ENCODE measurements at regions not wholly inside any gene's neighbourhood (a gene's known extent, or its start where the extent isn't known, plus 50 kb on each side); places are given as distances from the start of the nearest gene placed in this dataset.

DNA sequence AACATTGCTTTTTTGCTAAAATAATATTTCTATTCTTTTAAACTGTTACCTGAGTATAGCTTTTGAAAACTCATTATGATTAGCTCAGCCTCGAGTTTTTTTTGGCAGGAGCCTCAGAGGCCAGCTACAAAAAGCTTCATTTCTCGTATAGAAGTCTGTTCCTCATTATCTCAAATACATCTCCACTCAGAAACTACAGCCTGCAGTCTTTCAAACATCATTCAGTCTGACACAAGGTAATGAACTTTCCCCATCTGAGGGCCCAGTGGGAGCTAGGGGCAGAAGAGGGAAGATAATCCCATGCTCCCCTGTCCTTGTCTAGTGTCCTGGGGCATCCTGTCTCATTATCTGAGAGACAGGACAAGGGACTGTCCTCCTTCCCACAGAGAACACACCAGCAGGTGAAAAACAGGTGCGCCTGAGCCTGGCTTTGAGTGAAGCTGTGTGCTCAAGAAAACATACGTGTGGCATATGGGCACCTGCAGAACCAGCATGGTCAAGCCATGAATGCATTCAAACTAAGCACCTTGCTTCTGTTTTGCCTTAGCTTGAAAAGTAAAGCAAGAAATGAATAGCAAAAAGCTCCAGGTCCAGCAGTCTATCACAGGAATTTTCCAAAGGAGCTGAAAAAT lies 247.5 kb downstream of the MREG start:
- no peak for DNase-seq

DNA sequence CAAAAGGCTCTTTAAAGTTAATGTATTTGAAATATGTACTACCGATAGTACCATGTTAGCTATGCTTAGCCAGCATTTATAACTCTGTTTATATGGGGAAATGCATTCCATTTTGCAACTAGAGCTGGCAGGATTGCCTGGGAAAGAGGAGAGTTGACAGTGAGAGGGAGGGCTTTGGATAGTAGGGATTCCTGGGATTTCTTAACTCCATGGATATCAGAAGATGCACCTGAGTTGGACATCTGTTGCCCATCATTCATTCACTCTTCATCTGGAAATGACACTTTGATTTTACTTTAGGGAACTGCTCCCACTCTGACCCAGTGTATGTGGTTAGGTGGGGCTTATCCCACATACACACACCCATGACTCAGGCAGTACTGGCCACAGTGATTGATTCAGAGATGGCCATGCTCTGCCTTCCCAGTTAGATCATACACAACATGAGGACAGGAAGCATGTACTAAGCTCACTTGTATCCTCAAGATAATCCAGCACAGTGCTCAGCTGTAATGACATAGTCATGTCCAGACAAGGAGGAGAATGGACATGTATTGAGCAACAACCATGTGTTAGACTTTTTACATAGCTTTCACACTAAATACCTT lies 248.8 kb downstream of the MREG start:
- peak; percentile 77 for DNase-seq

DNA sequence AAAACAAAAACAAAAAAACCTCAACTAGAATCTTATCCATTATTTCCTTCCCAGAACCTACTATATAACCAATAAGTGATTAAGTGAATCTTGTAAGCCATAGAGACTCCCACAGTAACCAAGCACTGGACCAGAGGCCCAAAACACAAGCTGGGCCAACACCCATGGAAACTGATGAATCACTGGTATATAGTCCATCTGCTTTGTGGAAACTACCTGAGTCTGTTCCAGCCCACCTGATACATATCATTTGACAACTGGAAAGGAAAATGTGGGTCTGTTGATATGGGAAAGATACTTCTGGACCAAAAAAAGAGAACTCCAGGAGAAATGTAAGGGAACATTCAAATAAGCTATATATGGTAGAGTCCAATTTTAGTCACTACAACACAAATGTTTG lies 252.8 kb downstream of the MREG start:
- DNase-seq: no peak

DNA sequence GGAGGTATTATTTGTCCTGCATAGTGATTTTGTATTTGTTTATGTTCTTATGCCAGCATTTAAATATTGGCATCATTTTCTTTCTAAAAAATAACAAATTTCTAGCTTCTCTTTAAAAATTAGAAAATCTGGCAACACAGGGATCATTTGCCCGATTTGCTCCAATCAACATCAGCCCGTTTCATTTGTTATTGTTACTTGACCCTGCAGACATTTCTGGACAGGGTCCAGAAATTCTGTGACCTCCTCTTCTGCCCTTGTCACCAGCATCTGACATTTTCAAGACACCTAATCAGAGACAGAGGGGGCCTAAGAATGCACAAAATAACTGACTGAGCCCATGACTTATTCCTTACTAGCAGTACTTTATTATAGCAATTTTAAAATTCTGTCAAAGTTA lies 253.3 kb downstream of the MREG start:
- DNase-seq: no peak

DNA sequence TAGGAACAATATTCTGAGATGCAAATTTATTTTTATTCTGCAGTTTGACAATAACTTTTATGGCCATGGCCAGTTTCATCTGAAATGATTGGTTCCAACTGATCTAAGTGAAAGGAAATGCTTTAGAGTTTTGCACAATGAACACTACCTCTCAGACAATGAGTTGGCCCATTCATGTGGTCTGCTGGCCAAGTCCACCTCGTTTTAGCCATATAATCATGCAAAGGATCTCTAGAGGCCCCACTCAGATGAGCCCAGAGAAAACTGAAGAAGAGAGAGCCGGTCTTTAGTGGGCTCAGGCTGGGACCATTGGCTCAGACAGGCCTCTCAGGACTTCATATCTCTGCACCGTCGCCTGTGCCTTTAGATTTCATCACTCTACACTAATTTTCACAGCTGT lies 254.7 kb downstream of the MREG start:
- DNase-seq: peak; percentile 66

DNA sequence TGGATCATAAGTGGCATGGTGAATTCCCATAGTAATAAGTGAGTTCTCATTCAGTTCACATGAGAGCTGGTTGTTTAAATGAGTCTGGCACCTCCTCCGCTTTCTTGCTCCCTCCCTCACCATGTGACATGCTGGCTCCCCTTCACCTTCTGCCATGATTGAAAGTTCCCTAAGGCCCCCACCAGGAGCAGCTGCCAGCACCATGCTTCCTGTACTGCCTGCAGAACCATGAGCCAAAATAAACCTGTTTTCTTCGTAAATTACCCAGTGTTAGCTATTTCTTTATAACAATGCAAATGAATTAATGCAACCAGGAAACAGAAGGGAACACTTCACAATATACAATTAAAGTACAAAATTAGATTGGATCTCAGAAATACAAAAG lies 257.0 kb downstream of the MREG start:
- DNase-seq: no peak

DNA sequence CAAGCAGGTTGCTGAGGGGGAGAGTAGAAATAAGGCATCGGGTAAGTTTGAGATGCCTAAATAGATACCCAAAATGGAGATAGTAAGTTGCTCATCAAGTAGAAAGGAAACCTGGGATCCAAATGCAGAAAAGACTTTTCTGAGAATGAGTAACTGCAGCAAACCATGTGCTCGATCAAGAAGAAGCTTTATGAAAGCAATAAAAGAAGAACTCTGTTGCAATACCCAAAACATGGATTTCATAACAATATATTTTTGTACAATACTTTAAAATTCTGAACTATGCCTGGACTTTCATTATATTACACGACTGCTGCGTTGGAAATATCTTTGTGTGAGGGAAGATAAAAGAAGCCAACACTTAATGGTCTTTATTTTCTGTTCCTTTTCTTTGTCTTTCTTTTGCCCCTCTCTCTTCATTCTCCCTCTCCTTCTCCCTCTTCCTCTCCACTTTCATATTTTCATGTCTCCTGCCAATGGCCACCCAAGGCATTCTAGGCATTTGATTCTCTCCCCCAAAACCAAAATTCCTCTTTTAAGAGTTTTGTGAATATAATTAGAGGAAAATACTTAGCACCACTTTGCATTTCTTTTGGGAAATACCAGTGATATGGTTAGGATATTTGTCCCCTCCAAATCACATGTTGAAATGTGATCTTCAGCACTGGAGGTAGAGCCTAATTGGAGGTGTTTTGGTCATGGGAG lies 257.6 kb downstream of the MREG start:
- peak; percentile 56 for DNase-seq

DNA sequence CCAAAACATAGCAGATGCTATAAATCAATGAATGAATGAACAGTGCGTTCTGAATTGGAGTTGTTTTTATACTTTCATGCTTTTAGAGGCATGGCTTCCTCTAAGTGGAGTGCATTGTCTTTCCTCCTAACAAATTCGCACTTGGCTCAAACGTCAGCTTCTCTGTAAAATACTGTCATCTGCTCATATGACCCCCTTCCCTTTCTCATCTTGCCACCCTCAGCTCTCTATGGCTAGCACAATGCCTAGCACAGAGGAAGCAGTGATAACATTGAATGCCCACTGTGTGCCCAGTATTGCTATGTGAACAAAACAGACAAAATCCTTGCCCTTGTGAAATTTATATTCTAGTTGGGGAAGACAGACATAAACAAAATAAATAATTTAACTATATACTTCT lies 258.8 kb downstream of the MREG start:
- DNase-seq: no peak

DNA sequence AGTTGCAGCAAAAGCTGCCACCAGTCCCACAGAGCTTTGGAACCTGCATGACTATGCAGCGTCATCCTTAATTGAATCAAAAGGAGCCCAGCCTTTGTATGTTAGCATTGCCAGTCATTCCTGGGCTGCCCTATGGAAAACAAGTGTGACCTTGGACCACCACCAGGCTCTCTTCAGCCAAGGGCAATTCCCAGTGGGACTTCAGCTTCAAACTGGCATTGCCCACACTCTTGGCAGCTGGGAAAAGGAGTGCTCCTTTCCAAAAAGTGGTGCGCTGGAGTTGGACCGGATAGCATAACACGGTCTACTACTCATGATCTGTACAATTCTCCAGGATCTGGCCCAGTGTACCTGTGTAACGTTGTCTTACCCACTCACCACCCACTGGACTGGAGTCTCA lies 259.5 kb downstream of the MREG start:
- no peak for DNase-seq

DNA sequence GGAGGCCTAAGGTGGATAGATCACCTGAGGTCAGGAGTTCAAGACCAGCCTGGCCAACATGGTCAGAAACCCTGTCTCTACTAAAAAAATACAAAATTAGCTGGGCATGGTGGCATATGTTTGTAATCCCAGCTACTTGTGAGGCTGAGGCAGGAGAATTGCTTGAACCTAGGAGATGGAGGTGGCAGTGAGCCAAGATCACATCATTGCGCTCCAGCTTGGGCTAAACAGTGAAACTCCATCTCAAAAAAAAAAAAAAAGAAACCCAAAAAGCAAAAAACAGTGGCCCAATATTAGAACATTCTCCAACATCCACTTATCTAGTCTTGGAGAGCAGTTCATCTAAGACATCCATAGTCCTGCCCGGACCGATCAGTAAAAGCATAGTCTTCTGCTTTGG lies 260.4 kb downstream of the MREG start:
- no peak for DNase-seq

DNA sequence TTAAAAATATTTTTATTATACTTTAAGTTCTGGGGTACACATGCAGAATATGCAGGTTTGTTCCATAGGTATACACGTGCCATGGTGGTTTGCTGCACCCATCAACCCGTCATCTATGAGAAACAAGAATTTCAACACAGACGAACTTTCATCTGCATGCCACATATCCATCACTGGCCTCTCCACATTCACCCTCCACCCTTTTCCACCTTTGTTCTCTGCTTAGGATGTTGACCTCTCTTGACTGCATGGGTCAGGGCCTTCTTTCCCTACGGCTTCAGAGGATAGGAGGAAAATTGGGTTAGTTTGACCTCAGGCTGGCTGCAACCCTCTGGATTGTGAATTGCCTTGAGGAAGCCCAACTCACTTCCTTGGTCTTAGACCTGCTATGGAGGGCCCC lies 260.9 kb downstream of the MREG start:
- no peak for DNase-seq

DNA sequence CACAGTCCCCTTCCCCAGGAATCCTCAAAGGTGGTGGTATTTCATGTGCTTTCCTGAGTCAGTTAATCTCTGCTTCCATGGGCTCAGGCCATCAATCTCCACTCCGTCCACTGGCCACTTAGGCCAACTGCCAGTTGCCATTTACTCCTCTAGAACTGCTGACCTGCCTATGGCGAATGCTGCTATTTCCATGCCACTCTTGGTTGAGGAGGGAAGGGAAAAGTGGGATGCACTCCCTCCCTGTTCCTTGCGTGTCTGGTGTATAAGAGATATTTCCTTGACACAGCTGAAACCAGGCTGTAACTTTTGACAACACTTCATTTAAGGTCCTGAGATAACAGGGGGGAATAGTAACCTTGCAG lies 261.5 kb downstream of the MREG start:
- DNase-seq: no peak

DNA sequence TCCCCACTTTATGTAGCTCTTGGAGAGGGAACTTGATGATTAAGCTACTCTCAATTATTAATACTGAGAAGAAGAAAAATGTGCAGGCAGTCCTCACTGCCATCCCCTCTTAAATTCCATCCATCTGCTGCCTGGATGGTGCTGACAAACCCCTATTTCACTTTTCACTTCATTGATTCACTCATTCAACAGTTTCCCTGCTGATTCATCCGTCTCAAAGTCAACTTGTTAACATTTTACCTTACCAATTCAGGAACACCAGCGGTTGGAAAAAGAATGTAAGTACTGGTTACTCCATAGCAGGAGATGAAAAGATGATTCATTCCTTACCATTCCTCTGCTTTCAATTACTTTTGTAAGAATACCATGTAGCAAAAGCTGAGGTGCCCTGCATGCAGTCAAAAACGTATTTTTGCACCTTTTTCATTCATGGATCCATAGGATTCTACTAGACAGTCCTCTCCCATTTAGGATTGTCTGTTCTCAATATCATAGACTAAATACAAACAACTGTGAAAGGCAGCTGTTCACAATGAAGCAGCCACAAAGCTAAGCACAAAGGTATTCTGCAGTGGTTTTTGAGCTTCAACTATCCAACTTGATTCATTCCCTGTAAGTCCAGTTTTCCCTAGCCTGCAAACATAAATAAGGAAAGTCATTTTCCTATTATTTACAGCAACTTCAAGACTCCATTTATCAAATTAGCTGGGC lies 262.0 kb downstream of the MREG start:
- peak; percentile 92 for DNase-seq

DNA sequence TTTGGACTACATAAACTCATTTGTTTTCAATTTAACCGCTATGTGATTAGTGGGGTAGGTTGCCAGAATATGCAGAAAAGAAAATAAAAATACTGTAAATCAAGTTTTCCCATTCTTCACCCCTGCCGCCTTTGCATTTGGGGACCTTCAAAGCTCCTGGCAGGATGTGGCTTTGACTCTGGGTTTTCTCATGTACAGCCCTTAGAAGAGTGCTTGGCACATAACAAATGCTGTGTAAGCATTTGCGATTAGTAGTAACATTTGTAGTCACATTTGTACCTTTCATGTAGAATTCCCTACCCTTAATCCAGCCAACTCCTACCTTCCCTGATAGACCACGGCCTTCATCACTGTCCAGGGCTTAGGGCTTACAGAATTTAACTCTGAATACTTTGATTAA lies 262.6 kb downstream of the MREG start:
- no peak for DNase-seq

DNA sequence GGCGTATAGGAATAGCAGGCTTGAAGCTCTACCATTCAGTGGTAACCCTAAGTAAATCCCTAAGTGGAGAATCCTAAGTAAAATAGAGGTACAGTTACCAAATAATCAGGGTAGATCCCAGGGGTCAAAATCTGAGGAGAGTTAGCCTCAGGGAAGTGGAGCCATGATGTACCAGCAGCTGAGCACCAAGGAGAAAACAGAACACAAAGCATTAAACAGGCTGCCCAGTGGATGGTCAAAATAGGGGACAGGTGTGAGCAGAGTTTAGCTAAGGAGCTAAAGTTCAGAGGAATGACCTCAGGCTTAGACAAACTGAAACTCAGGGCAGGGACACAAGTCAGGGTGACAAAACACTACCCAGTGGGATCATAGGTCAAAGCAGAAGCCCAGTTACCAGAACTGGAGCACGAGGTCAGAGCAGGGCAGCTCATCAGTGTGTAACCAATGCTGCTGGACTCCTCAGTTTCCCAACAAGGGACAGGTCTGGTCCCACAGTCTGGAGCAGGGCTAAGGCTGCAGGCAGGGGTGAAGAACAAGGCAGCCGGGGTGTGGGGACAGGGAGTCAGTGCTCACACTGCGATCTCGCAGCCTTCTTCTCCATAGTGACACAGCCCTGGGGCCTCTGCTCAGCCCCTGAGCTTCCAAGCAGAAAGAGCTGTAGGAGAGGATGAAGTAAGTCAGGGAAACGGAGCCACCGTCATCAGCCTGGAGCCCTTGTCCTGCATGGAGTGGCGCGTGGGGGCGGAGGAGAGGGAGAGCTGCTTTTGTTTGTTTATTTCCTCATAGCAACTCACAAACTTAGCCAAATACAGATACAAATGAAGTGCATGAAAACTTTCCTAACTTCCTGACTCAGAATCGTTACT lies 264.0 kb downstream of the MREG start:
- DNase-seq: no peak

DNA sequence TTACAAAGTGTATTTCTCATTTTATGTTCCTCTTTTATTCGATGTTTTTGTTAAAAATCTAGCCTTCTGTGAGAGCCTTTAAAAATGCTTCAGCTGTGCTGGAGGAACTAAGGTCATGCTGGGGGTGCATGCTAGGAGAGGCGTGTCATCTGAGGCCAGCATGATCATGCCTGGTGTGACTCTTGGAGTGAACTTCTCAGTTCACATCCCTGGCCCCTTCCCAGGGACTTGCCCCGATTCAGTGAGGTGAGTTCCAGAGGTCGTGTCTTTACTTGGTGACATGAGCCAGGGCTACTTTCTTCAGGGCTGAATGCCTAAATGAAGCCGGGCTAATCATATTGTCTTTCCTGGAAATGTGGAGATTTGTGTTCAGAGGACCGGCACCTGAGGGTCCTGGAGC lies 264.9 kb downstream of the MREG start:
- no peak for DNase-seq

DNA sequence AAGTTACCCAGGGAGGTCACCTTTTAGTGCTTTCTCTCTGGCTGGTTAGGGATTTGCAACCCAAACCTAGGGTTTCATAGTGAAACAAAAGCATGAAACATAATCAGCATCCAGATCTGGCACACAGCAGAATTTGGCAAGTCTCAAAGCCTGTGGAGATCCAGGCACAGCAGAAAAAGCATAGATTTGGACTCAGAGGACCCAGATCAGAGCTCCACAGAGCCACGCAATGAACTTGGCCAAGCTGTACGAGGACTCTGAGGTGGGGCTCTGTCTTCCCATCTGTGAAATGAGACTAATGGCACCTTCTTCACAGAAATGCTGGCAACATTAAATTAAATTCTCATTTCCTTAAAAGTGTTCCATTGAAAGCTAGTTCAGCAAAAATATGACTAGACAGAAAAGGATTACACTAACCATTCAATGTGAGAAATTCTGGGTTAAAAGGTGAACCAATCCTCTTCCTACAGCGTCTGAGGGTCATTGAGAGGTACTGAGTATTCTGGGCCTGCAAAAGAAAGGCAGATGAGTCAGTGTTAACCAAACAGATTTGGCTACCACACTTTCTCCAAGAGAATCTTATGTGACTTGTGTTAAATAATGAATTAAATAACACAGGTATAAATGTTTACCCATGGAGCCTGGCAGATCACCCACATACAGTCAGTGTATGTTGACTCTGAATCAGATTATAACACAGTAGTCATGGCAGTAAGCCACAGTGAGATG lies 266.3 kb downstream of the MREG start:
- DNase-seq: no peak

DNA sequence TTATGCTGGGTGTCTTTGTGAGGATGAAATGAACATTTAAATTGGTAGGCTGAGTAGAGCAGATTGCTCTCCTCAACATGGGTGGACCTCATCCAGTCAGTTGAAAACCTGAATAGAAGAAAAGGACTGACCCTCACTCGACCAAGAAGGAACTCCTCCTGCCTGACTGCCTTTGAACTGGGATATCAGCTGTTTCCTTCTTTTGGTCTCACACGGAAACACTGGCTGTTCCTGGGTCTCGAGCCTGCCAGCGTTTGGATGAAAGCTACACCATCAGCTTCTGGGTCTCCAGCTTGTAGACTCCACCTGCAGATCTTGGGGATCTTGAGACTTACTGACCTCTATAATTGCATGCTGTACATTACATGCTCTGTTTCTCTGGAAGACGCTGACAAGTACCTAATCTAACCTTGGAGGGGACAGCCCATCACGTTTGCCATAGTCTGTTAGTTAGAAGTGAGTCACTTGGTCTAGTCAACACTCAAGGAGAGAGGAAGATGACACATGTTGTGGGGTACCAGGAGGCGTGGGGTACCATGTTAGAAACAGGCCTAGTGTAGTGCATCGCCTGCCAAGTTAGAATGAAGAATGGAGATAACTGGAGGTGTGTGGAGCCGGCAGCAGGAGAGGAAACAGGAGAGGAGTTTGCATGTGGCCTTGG lies 267.0 kb downstream of the MREG start:
- DNase-seq: no peak

DNA sequence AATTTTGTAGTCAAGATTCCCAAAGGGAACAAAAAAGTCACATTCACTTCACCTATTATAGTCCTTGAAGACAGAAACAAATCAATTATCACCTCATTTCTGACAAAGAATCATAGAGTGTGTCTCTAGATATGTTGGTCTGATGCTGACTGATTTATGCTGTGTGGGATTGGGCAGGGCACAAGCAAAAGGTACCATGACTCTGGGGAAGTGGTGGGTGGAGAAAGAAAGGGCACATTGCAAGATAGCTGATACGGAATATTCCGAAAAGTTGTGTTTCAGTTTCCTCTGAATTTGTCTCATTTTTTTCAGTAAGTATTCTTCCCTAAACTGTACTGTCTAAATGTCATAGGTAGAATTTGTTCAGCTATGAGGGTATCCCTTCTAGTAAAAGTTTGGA lies 268.0 kb downstream of the MREG start:
- no peak for DNase-seq

DNA sequence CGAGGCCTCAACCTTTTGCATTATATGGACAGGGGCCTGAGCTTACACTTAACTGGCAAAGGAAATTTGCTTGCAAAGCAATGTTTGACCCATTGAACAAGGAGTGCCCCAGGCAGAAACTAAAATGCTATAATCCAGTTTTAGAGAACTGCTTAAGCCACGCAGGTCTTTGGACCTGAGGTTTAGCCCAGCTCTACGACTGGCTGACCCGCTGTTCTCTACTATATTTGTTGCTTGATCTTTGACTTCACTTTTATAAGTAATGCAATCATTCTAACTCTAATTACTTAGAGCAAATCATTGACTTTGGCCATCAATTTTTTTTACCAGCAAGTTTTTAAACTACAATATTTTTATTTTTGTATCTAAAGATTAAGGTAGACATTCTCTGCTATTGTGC lies 268.8 kb downstream of the MREG start:
- no peak for DNase-seq

DNA sequence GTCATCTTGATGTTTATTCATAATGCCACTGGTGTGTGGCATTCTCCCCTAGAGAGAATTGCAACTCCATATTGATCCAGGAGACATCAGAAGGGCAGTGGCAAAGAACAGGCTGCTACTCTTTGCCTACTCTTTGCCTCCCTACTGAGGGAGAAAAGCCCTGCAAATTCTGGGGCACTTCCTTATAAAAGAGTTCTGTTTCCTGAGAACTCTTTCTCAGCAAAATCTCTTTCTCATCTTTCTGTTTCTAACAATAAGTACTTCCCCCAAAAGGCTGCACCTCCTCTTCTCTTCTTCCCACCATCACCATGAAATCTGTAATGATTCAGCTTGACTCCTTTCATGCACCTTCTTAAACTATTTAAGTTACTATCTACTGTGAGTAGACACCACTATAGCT lies 270.3 kb downstream of the MREG start:
- DNase-seq: no peak

DNA sequence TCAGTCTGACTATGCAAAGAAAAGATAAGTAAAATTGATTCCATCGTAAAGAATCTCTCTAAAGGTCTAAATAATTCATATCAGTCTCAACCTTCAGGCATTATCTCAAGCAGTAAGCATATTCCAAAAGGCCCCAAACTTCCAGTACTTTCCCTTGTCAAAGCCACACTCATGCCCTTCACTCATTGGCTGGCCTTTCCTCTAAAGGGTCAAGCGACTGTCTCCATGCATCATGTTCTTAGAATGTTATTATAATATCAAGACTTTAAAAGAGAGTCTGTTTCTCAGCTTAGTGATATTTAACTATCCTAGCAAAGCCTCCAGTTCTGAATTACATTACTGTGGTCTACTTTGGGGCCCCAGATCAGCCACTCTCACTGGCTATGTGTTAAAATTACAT lies 271.3 kb downstream of the MREG start:
- no peak for DNase-seq

Data from fibroblast of skin of scalp (primary cell).